Left ventricle myocardium inferior (tissue), 1 donor: ENCODE measurements at regions not wholly inside any gene's neighbourhood (a gene's known extent, or its start where the extent isn't known, plus 50 kb on each side); places are given as distances from the start of the nearest gene placed in this dataset.

Source experiments
- DNase-seq: peaks from one replicate; pipeline ENCODE4 v3.0.0-alpha.2; 2020
- H3K27ac ChIP-seq: fragments of 200-600 bp; replicated peaks from 2 replicates; pipeline ENCODE4 v1.8.0; 2021
- H3K27me3 ChIP-seq: fragments of 200-600 bp; 2 replicates; pipeline ENCODE4 v1.8.0; 2021; ENCODE audit warnings: low read depth
- H3K36me3 ChIP-seq: fragments of 200-600 bp; 2 replicates; pipeline ENCODE4 v1.8.0; 2021
- H3K4me1 ChIP-seq: fragments of 200-600 bp; 2 replicates; pipeline ENCODE4 v1.8.0; 2021
- H3K4me3 ChIP-seq: fragments of 200-600 bp; 2 replicates; pipeline ENCODE4 v1.8.0; 2021; ENCODE audit warnings: mild to moderate bottlenecking, moderate library complexity
- H3K9me3 ChIP-seq: fragments of 200-600 bp; replicated peaks from 2 replicates; pipeline ENCODE4 v1.8.0; 2021
- CTCF ChIP-seq: fragments of 200-600 bp; IDR thresholded peaks from 2 replicates; pipeline ENCODE4 v1.8.0; 2021; ENCODE audit warnings: antibody characterized with exemption, mild to moderate bottlenecking, borderline replicate concordance
- intact Hi-C: fragments of 100-400 bp; cut with micrococcal nuclease; formaldehyde crosslinking; loops from one replicate; pipeline ENCODE4 v1.11.0; 2022
- donor health status: DM: no; HTN: yes; CAD: no; lungs with severe emphysema.

- intact Hi-C loops, result no loop called here
- Histone ChIP-seq H3K27ac (no peak overlapping the region), H3K27me3 (peaks cover 4% of the 10 kb centered on the region), H3K36me3 (no peaks in the 10 kb centered on the region), H3K9me3 (no peaks in the 10 kb centered on the region), H3K4me3 (no peak overlapping the region), H3K4me1 (peaks cover 6% of the 10 kb centered on the region)
- TF ChIP-seq CTCF, result no peak
- DNase-seq, result no peak
These were observed 191.5 kb upstream of the BMP2 start for GRCh38 chr20:6575912-6576401.

- H3K4me3 ChIP-seq, result no peak overlapping the region
- no peak for DNase-seq
- no peaks in the 10 kb centered on the region for H3K4me1 ChIP-seq
- intact Hi-C loops, result no loop called here
- H3K36me3 ChIP-seq, result no peaks in the 10 kb centered on the region
- no peak for TF ChIP-seq CTCF
- no peaks in the 10 kb centered on the region for H3K27me3 ChIP-seq
- H3K9me3 ChIP-seq, result no peaks in the 10 kb centered on the region
- H3K27ac ChIP-seq, result no peak overlapping the region
These were observed 200.7 kb upstream of the BMP2 start for GRCh38 chr20:6566821-6567220.

- Histone ChIP-seq H3K27ac (no peak overlapping the region), H3K27me3 (no peaks in the 10 kb centered on the region), H3K9me3 (no peaks in the 10 kb centered on the region), H3K4me1 (no peaks in the 10 kb centered on the region), H3K36me3 (no peaks in the 10 kb centered on the region), H3K4me3 (no peak overlapping the region)
- no peak for TF ChIP-seq CTCF
- DNase-seq, result no peak
- intact Hi-C loops, result no loop called here
These were observed 205.4 kb upstream of the BMP2 start for GRCh38 chr20:6562111-6562510.

- Histone ChIP-seq H3K36me3 (no peaks in the 10 kb centered on the region), H3K4me1 (no peaks in the 10 kb centered on the region), H3K9me3 (no peaks in the 10 kb centered on the region), H3K27ac (no peak overlapping the region), H3K27me3 (no peaks in the 10 kb centered on the region), H3K4me3 (no peak overlapping the region)
- intact Hi-C loops, result no loop called here
- no peak for TF ChIP-seq CTCF
- no peak for DNase-seq
These were observed 206.5 kb upstream of the BMP2 start for GRCh38 chr20:6560978-6561377.

- Histone ChIP-seq H3K9me3 (no peaks in the 10 kb centered on the region), H3K27me3 (no peaks in the 10 kb centered on the region), H3K36me3 (no peaks in the 10 kb centered on the region), H3K4me3 (no peak overlapping the region), H3K4me1 (no peaks in the 10 kb centered on the region), H3K27ac (no peak overlapping the region)
- no peak for DNase-seq
- intact Hi-C loops, result no loop called here
- no peak for TF ChIP-seq CTCF
These were observed 207.7 kb upstream of the BMP2 start for GRCh38 chr20:6559791-6560190.

- Histone ChIP-seq H3K36me3 (no peaks in the 10 kb centered on the region), H3K4me1 (no peaks in the 10 kb centered on the region), H3K27me3 (no peaks in the 10 kb centered on the region), H3K4me3 (no peak overlapping the region), H3K27ac (no peak overlapping the region), H3K9me3 (no peaks in the 10 kb centered on the region)
- no peak for TF ChIP-seq CTCF
- no peak for DNase-seq
- intact Hi-C loops, result no loop called here
These were observed 209.1 kb upstream of the BMP2 start for GRCh38 chr20:6558341-6558740.
